ENCODE measurements at regions not wholly inside any gene's neighbourhood (a gene's known extent, or its start where the extent isn't known, plus 50 kb on each side); places are given as distances from the start of the nearest gene placed in this dataset.

- Mint-ChIP-seq H3K4me1 (peaks cover 43% of the 10 kb centered on the region), H3K9me3 (peaks cover 2 to 16% (median 11%) of the 10 kb centered on the region in 7 donors), H3K27me3 (ENCODE audit: low read depth in 3 of 3) (no peaks in the 10 kb centered on the region), H3K4me3 (no peak overlapping the region), H3K36me3 (no peaks in the 10 kb centered on the region), H3K27ac (peak overlapping the region in 2 of 7 donors; percentile 59 to 71)
- H3K79me2 ChIP-seq (ENCODE audit: insufficient read depth, low read length), result no peaks in the 10 kb centered on the region
- H3K4me2 ChIP-seq (replicated peaks; ENCODE audit: extremely low read depth, low read length, poor library complexity, severe bottlenecking), result no peak overlapping the region
- no peaks in the 10 kb centered on the region for H3K27me3 ChIP-seq (ENCODE audit: control insufficient read depth in 2 of 2, insufficient read depth in 2 of 2, low read length in 2 of 2)
- H3K27ac ChIP-seq (ENCODE audit: low read depth in 1 of 2, low read length in 2 of 2), result no peak overlapping the region
- H2AFZ ChIP-seq (ENCODE audit: insufficient read depth, low read depth, low read length, poor library complexity, severe bottlenecking), result no peak overlapping the region
- TF ChIP-seq CTCF (IDR thresholded peaks at IDR 0.05), result no peak
- no peak for DNase-seq
- H3K4me3 ChIP-seq (replicated peaks in 1 of 3; ENCODE audit: low read depth in 2 of 3, low read length in 3 of 3), result no peak overlapping the region
- peaks cover 48 to 53% of the 10 kb centered on the region in 2 donors for H3K4me1 ChIP-seq (ENCODE audit: control insufficient read depth in 1 of 2, insufficient read depth in 2 of 2, low read length in 2 of 2)
- H3K9me3 ChIP-seq (replicated peaks in 1 of 2; ENCODE audit: control insufficient read depth in 1 of 2, insufficient read depth in 1 of 2, low read length in 2 of 2), result peaks cover 13 to 25% of the 10 kb centered on the region in 2 donors
- intact Hi-C loops (cut with micrococcal nuclease), result loop anchor here in 1 of 2 donors (10.0 kb wide), 1 partner anchor 46 kb away; no protein-coding TSS in a partner anchor
- H3K9ac ChIP-seq (ENCODE audit: insufficient read depth, low read length, poor library complexity, severe bottlenecking), result no peak overlapping the region
- H3K36me3 ChIP-seq (replicated peaks in 1 of 2; ENCODE audit: control insufficient read depth in 1 of 2, insufficient read depth in 2 of 2, low read length in 2 of 2), result no peaks in the 10 kb centered on the region
- H4K20me1 ChIP-seq (ENCODE audit: insufficient read depth, low read length), result no peaks in the 10 kb centered on the region
- 44% methylated on average over 3 of the region's 7 CpGs for WGBS (ENCODE audit: insufficient coverage)
Observed at GRCh38 chr1:234938924-234939323, 189.7 kb downstream of the TOMM20 start.

- H4K20me1 ChIP-seq (ENCODE audit: insufficient read depth, low read length), result no peaks in the 10 kb centered on the region
- no CpG with 5 or more reads among the region's 1 CpG for WGBS (ENCODE audit: insufficient coverage)
- Mint-ChIP-seq H3K4me3 (peak overlapping the region in 1 of 2 donors; percentile 35), H3K27me3 (ENCODE audit: low read depth in 3 of 3) (no peaks in the 10 kb centered on the region), H3K4me1 (peaks cover 43% of the 10 kb centered on the region), H3K27ac (peak overlapping the region in 5 of 7 donors; percentile 16 to 73 (median 59)), H3K36me3 (no peaks in the 10 kb centered on the region), H3K9me3 (peaks cover 2 to 11% (median 10%) of the 10 kb centered on the region in 7 donors)
- no peak overlapping the region for H3K4me2 ChIP-seq (replicated peaks; ENCODE audit: extremely low read depth, low read length, poor library complexity, severe bottlenecking)
- H3K9ac ChIP-seq (ENCODE audit: insufficient read depth, low read length, poor library complexity, severe bottlenecking), result no peak overlapping the region
- intact Hi-C loops (cut with micrococcal nuclease), result loop anchor here in 1 of 2 donors (10.0 kb wide), 1 partner anchor 47 kb away; no protein-coding TSS in a partner anchor
- no peak overlapping the region for H2AFZ ChIP-seq (ENCODE audit: insufficient read depth, low read depth, low read length, poor library complexity, severe bottlenecking)
- H3K27me3 ChIP-seq (ENCODE audit: control insufficient read depth in 2 of 2, insufficient read depth in 2 of 2, low read length in 2 of 2), result no peaks in the 10 kb centered on the region
- H3K27ac ChIP-seq (ENCODE audit: low read depth in 1 of 2, low read length in 2 of 2), result peak overlapping the region in 1 of 2 donors; percentile 41
- DNase-seq, result peak in 2 of 3 donors; percentile 12 to 27
- TF ChIP-seq CTCF (IDR thresholded peaks at IDR 0.05), result no peak
- H3K9me3 ChIP-seq (replicated peaks in 1 of 2; ENCODE audit: control insufficient read depth in 1 of 2, insufficient read depth in 1 of 2, low read length in 2 of 2), result peaks cover 13 to 18% of the 10 kb centered on the region in 2 donors
- H3K4me1 ChIP-seq (ENCODE audit: control insufficient read depth in 1 of 2, insufficient read depth in 2 of 2, low read length in 2 of 2), result peaks cover 48 to 53% of the 10 kb centered on the region in 2 donors
- no peaks in the 10 kb centered on the region for H3K36me3 ChIP-seq (replicated peaks in 1 of 2; ENCODE audit: control insufficient read depth in 1 of 2, insufficient read depth in 2 of 2, low read length in 2 of 2)
- no peak overlapping the region for H3K4me3 ChIP-seq (replicated peaks in 1 of 3; ENCODE audit: low read depth in 2 of 3, low read length in 3 of 3)
- H3K79me2 ChIP-seq (ENCODE audit: insufficient read depth, low read length), result no peaks in the 10 kb centered on the region
Observed at GRCh38 chr1:234938135-234938534, 190.5 kb downstream of the TOMM20 start.

All from CD14-positive monocyte (primary cell).